Hematopoietic multipotent progenitor cell treated with erythropoietin and hydrocortisone succinate and interleukin-3 and kit ligand, for 8 days (in vitro differentiated cells): ENCODE measurements at regions not wholly inside any gene's neighbourhood (a gene's known extent, or its start where the extent isn't known, plus 50 kb on each side); places are given as distances from the start of the nearest gene placed in this dataset.

Experiments used
- DNase-seq: peaks from one replicate; pipeline ENCODE4 v3.0.0-alpha.2; 2015

- DNase-seq: no peak
Measured at GRCh38 chr5:155068616-155069100, 55.1 kb downstream of the KIF4B start.

GRCh38 chr5:155069961-155070360 lies 56.4 kb downstream of the KIF4B start:
- no peak for DNase-seq

GRCh38 chr5:155070781-155071180 lies 57.2 kb downstream of the KIF4B start:
- no peak for DNase-seq

GRCh38 chr5:155076379-155076778 lies 62.8 kb downstream of the KIF4B start:
- DNase-seq: no peak

- no peak for DNase-seq
Measured at GRCh38 chr5:155079698-155080097, 66.1 kb downstream of the KIF4B start.

GRCh38 chr5:155080721-155081120 lies 67.2 kb downstream of the KIF4B start:
- DNase-seq: no peak

- DNase-seq: no peak
Measured at GRCh38 chr5:155081618-155082017, 68.1 kb downstream of the KIF4B start.

- DNase-seq: no peak
Measured at GRCh38 chr5:155082401-155082800, 68.8 kb downstream of the KIF4B start.

- no peak for DNase-seq
Measured at GRCh38 chr5:155085282-155085989, 71.9 kb downstream of the KIF4B start.

GRCh38 chr5:155087036-155087435 lies 73.5 kb downstream of the KIF4B start:
- DNase-seq: no peak

GRCh38 chr5:155088811-155089210 lies 75.3 kb downstream of the KIF4B start:
- DNase-seq: no peak

- no peak for DNase-seq
Measured at GRCh38 chr5:155089643-155090042, 76.1 kb downstream of the KIF4B start.

- no peak for DNase-seq
Measured at GRCh38 chr5:155091063-155091648, 77.6 kb downstream of the KIF4B start.

GRCh38 chr5:155091768-155092717 lies 78.5 kb downstream of the KIF4B start:
- no peak for DNase-seq

GRCh38 chr5:155094455-155094854 lies 80.9 kb downstream of the KIF4B start:
- DNase-seq: no peak

- no peak for DNase-seq
Measured at GRCh38 chr5:155097995-155098394, 84.4 kb downstream of the KIF4B start.

GRCh38 chr5:155098433-155098832 lies 84.9 kb downstream of the KIF4B start:
- DNase-seq: no peak

- no peak for DNase-seq
Measured at GRCh38 chr5:155101697-155102096, 88.1 kb downstream of the KIF4B start.

- DNase-seq: no peak
Measured at GRCh38 chr5:155103146-155103545, 89.6 kb downstream of the KIF4B start.

GRCh38 chr5:155104441-155104840 lies 90.9 kb downstream of the KIF4B start:
- no peak for DNase-seq

GRCh38 chr5:155106221-155106620 lies 92.7 kb downstream of the KIF4B start:
- DNase-seq: no peak

- DNase-seq: no peak
Measured at GRCh38 chr5:155113888-155114287, 100.3 kb downstream of the KIF4B start.

GRCh38 chr5:155114655-155115054 lies 101.1 kb downstream of the KIF4B start:
- DNase-seq: no peak
